Duodenal mucosa (tissue), 2 donors: ENCODE measurements at regions not wholly inside any gene's neighbourhood (a gene's known extent, or its start where the extent isn't known, plus 50 kb on each side); places are given as distances from the start of the nearest gene placed in this dataset.

Experiments used
- H3K27ac ChIP-seq: one replicate; pipeline ENCODE4 v1.7.0; 2013; ENCODE audit warnings: low read depth, low read length
- H3K27me3 ChIP-seq, 2 donors: one replicate each; pipeline ENCODE4 v1.7.0; 2013; ENCODE audit warnings: low read length in 2 of 2, control low read depth in 1 of 2; ENCODE audit not compliant: insufficient read depth in 2 of 2, control insufficient read depth in 1 of 2
- H3K36me3 ChIP-seq, 2 donors: one replicate each; pipeline ENCODE4 v1.7.0; 2013; ENCODE audit warnings: low read length in 2 of 2, control low read depth in 1 of 2; ENCODE audit not compliant: insufficient read depth in 2 of 2, control insufficient read depth in 1 of 2
- H3K4me1 ChIP-seq, 2 donors: one replicate each; pipeline ENCODE4 v1.7.0; 2013; ENCODE audit warnings: low read length in 2 of 2, control low read depth in 1 of 2; ENCODE audit not compliant: insufficient read depth in 2 of 2, control insufficient read depth in 1 of 2
- H3K4me3 ChIP-seq, 2 donors: one replicate each; pipeline ENCODE4 v1.7.0; 2013; ENCODE audit warnings: low read length in 2 of 2, low read depth in 1 of 2
- H3K9ac ChIP-seq, 2 donors: one replicate each; pipeline ENCODE4 v1.7.0; 2013; ENCODE audit warnings: low read length in 2 of 2, low read depth in 1 of 2
- H3K9me3 ChIP-seq, 2 donors: one replicate each; pipeline ENCODE4 v1.7.0; 2013; ENCODE audit warnings: low read length in 2 of 2, control low read depth in 1 of 2; ENCODE audit not compliant: control insufficient read depth in 1 of 2

DNA sequence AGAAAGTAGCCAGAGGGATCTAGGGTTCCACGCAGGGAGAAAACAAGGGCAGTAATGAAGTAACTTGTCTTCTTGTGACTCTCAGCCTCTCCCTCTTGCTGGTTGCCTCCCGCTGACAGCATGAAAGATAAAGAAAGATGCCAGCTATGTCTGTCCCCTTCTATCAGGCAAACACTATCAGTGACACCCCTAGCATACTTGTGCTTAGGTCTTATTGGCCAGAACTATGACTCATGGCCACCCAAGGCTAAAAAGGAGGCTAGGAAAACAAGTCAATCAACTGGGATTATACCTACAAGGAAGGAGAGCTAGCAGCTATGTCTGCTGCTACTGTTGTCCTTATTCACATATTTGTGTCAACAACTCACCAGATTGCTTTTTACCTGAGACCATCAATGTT, 206.8 kb upstream of the SOX4 start:
- Histone ChIP-seq H3K4me1 (no peaks in the 10 kb centered on the region), H3K9me3 (no peaks in the 10 kb centered on the region), H3K4me3 (no peak overlapping the region), H3K36me3 (no peaks in the 10 kb centered on the region), H3K27me3 (no peaks in the 10 kb centered on the region), H3K9ac (no peak overlapping the region), H3K27ac (no peak overlapping the region)

DNA sequence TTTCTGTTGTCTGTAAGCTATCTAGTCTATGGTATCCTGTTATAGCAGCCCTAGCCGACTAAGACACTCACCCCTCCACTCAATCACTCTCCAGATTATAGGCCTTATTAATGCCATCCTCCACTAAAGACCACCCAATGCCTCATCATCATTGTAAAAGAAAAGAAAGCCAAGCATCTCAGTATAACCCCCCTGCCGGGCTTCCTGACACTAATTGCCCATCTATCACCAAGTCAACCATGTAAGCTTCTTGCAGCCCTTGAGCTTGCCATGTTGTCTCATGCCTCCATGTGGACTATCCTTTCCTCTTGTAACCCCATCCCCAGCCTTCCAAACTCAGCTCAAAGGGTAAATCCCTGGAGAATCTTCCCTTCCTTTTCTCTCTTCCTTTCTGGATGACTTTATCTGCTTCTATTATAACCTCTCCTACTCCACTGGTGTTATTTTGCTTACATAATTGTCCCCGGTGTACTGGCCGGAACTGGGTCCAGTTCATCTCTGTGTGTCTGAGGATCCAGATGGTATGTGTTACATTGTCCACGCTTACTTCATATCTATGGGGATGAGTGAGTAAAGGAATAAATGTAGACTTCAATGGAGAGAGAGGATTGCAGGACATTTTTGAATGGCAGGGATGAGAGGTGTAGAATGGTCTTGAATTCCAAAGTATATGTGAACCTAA, 202.9 kb upstream of the SOX4 start:
- H3K4me1 ChIP-seq, result no peaks in the 10 kb centered on the region
- H3K9ac ChIP-seq, result no peak overlapping the region
- H3K27ac ChIP-seq, result no peak overlapping the region
- no peaks in the 10 kb centered on the region for H3K36me3 ChIP-seq
- H3K9me3 ChIP-seq, result no peaks in the 10 kb centered on the region
- H3K27me3 ChIP-seq, result no peaks in the 10 kb centered on the region
- H3K4me3 ChIP-seq, result no peak overlapping the region

DNA sequence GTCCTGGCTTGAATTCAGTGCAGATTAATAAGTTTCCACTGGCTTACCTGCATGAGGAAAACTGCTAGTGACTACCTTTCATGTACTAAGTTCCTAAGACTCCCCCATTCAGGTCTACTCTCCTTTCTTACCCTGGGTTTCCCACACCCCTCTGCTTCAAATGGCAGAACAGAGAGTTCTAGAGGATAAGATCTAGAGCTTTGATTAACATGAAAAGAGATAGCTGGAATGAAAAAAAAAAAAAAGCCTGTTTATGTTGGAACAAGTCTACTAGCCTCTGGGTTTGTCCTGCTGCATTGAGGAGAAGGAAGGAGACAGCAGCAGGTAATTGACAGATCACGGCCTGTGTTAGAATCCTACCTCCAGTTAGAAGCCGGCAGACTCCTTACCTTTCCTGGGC, 201.4 kb upstream of the SOX4 start:
- H3K9ac ChIP-seq, result no peak overlapping the region
- no peaks in the 10 kb centered on the region for H3K4me1 ChIP-seq
- H3K27ac ChIP-seq, result no peak overlapping the region
- no peaks in the 10 kb centered on the region for H3K9me3 ChIP-seq
- no peaks in the 10 kb centered on the region for H3K36me3 ChIP-seq
- H3K4me3 ChIP-seq, result no peak overlapping the region
- no peaks in the 10 kb centered on the region for H3K27me3 ChIP-seq

GRCh38 chr6:21393441-21394165, 199.9 kb upstream of the SOX4 start:
- H3K36me3 ChIP-seq, result no peaks in the 10 kb centered on the region
- no peak overlapping the region for H3K9ac ChIP-seq
- H3K4me3 ChIP-seq, result no peak overlapping the region
- no peaks in the 10 kb centered on the region for H3K27me3 ChIP-seq
- H3K9me3 ChIP-seq, result no peaks in the 10 kb centered on the region
- H3K27ac ChIP-seq, result no peak overlapping the region
- H3K4me1 ChIP-seq, result no peaks in the 10 kb centered on the region

GRCh38 chr6:21395121-21395520, 198.4 kb upstream of the SOX4 start:
- no peaks in the 10 kb centered on the region for H3K9me3 ChIP-seq
- H3K27me3 ChIP-seq, result no peaks in the 10 kb centered on the region
- H3K36me3 ChIP-seq, result no peaks in the 10 kb centered on the region
- no peak overlapping the region for H3K27ac ChIP-seq
- no peak overlapping the region for H3K4me3 ChIP-seq
- H3K4me1 ChIP-seq, result no peaks in the 10 kb centered on the region
- no peak overlapping the region for H3K9ac ChIP-seq

- Histone ChIP-seq H3K9ac (no peak overlapping the region), H3K9me3 (no peaks in the 10 kb centered on the region), H3K27ac (no peak overlapping the region), H3K4me3 (no peak overlapping the region), H3K27me3 (no peaks in the 10 kb centered on the region), H3K4me1 (no peaks in the 10 kb centered on the region), H3K36me3 (no peaks in the 10 kb centered on the region)
Measured at GRCh38 chr6:21396313-21396712, 197.2 kb upstream of the SOX4 start.

DNA sequence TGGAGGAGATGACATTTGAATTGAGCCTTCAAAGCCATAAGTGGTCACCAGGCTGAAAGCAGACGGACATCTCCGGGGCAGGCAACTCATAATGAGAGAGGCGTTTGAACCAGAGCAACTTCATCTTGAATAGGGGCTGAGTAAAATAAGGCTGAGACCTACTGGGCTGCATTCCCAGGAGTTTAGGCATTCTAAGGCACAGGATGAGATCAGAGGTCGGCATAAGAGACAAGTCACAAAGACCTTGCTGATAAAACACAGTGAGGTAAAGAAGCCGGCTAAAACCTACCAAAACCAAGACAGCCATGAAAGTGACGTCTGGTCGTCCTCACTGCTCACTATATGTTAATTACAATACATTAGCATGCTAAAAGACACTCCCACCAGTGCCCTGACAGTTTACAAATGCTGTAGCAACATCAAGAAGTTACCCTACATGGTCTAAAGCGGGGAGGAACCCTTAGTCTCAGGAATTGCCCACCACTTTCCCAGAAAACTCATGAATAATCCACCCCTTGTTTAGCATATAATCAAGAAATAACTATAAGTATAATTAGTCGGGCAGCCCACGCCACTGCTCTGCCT, 194.7 kb upstream of the SOX4 start:
- no peak overlapping the region for H3K4me3 ChIP-seq
- no peak overlapping the region for H3K9ac ChIP-seq
- H3K36me3 ChIP-seq, result no peaks in the 10 kb centered on the region
- no peak overlapping the region for H3K27ac ChIP-seq
- H3K9me3 ChIP-seq, result no peaks in the 10 kb centered on the region
- H3K4me1 ChIP-seq, result no peaks in the 10 kb centered on the region
- H3K27me3 ChIP-seq, result no peaks in the 10 kb centered on the region

DNA sequence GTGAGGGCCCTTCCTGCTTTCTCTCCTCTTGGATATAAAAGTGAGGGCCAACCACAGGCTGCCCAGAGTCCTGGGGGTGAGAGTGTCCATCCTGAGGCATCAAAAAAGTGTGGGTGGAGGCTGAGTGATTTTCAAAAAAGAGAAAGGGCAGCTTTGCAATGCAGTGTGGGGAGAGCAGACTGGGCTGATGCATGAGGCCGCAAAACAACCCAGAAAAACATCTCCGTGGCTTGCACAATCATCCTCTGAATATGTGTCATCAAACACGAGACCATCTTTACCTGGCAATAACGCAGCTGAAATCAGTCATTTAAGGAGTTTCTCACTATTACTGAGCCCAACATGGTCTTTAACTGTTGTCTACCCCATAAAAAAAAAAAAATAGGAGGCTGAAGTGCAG, 191.2 kb upstream of the SOX4 start:
- H3K27me3 ChIP-seq, result no peaks in the 10 kb centered on the region
- no peaks in the 10 kb centered on the region for H3K36me3 ChIP-seq
- no peaks in the 10 kb centered on the region for H3K9me3 ChIP-seq
- H3K9ac ChIP-seq, result no peak overlapping the region
- no peaks in the 10 kb centered on the region for H3K4me1 ChIP-seq
- H3K4me3 ChIP-seq, result no peak overlapping the region
- no peak overlapping the region for H3K27ac ChIP-seq

- H3K4me1 ChIP-seq, result no peaks in the 10 kb centered on the region
- H3K36me3 ChIP-seq, result no peaks in the 10 kb centered on the region
- H3K4me3 ChIP-seq, result no peak overlapping the region
- no peak overlapping the region for H3K9ac ChIP-seq
- no peaks in the 10 kb centered on the region for H3K27me3 ChIP-seq
- no peaks in the 10 kb centered on the region for H3K9me3 ChIP-seq
- H3K27ac ChIP-seq, result no peak overlapping the region
Measured at GRCh38 chr6:21404577-21404976, 189.0 kb upstream of the SOX4 start.

- H3K27ac ChIP-seq, result no peak overlapping the region
- H3K27me3 ChIP-seq, result no peaks in the 10 kb centered on the region
Measured at GRCh38 chr6:21406316-21406715, 187.2 kb upstream of the SOX4 start.

More at GRCh38 chr6:21406316-21406715, 187.2 kb upstream of the SOX4 start:
- no peaks in the 10 kb centered on the region for H3K4me1 ChIP-seq
- H3K9ac ChIP-seq, result no peak overlapping the region
- H3K4me3 ChIP-seq, result no peak overlapping the region
- H3K9me3 ChIP-seq, result no peaks in the 10 kb centered on the region
- no peaks in the 10 kb centered on the region for H3K36me3 ChIP-seq
